ENCODE measurements at regions not wholly inside any gene's neighbourhood (a gene's known extent, or its start where the extent isn't known, plus 50 kb on each side); places are given as distances from the start of the nearest gene placed in this dataset.

- peaks cover 8 to 22% of the 10 kb centered on the region in 2 donors for H3K9me3 ChIP-seq
- H3K36me3 ChIP-seq = no peaks in the 10 kb centered on the region
- no peak overlapping the region for H3K27ac ChIP-seq
These were observed 99.9 kb upstream of the TIAM1 start for GRCh38 chr21:31443736-31444521.

GRCh38 chr21:31442339-31442738, 98.3 kb upstream of the TIAM1 start:
- Histone ChIP-seq H3K27ac (no peak overlapping the region), H3K27me3 (no peaks in the 10 kb centered on the region), H3K4me1 (no peaks in the 10 kb centered on the region), H3K9me3 (peaks cover 8 to 22% of the 10 kb centered on the region in 2 donors), H3K4me3 (no peak overlapping the region), H3K36me3 (no peaks in the 10 kb centered on the region)
- DNase-seq (ENCODE audit: low spot score) = no peak
- TF ChIP-seq, protein P1, sequence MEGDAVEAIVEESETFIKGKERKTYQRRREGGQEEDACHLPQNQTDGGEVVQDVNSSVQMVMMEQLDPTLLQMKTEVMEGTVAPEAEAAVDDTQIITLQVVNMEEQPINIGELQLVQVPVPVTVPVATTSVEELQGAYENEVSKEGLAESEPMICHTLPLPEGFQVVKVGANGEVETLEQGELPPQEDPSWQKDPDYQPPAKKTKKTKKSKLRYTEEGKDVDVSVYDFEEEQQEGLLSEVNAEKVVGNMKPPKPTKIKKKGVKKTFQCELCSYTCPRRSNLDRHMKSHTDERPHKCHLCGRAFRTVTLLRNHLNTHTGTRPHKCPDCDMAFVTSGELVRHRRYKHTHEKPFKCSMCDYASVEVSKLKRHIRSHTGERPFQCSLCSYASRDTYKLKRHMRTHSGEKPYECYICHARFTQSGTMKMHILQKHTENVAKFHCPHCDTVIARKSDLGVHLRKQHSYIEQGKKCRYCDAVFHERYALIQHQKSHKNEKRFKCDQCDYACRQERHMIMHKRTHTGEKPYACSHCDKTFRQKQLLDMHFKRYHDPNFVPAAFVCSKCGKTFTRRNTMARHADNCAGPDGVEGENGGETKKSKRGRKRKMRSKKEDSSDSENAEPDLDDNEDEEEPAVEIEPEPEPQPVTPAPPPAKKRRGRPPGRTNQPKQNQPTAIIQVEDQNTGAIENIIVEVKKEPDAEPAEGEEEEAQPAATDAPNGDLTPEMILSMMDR (IDR thresholded peaks at IDR 0.05) = no peak

More at GRCh38 chr21:31443736-31444521, 99.9 kb upstream of the TIAM1 start:
- DNase-seq (ENCODE audit: low spot score) = peak; percentile 68
- Histone ChIP-seq H3K27me3 (no peaks in the 10 kb centered on the region), H3K4me1 (no peaks in the 10 kb centered on the region), H3K4me3 (no peak overlapping the region)
- TF ChIP-seq, protein P1 (IDR thresholded peaks at IDR 0.05) = no peak

- Histone ChIP-seq H3K9me3 (no peaks in the 10 kb centered on the region), H3K27me3 (no peaks in the 10 kb centered on the region), H3K27ac (no peak overlapping the region), H3K36me3 (no peaks in the 10 kb centered on the region), H3K4me3 (no peak overlapping the region), H3K4me1 (no peaks in the 10 kb centered on the region)
- DNase-seq (ENCODE audit: low spot score) = no peak
- TF ChIP-seq, protein P1 (IDR thresholded peaks at IDR 0.05) = no peak
These were observed 85.4 kb upstream of the TIAM1 start for GRCh38 chr21:31429506-31429905.

DNA sequence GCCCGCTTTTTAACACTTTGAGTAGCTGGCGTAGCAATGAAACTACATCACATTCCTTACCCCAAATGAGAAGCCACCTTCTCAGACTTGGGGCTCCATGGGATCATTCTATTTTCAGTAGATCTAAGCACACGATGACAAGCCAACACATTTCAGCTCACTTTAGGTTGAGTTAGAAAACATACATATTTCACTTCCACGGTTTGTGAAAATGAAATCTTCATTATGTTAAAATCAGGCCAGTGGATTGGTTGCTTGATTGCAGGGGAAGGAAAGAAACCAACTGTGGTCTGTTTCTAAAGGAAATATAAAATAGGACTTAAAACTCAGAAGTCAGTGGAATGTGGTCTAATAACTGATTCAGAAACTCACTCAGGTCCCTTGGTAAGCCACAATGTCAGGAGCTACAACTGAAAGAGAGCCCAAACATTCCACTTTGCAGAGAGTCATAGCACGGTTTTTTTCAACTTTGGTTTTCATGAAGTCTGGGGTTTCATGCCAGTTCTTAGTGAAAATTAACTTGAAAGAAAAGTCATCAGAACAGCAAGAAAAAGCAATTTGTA, 82.3 kb upstream of the TIAM1 start:
- Histone ChIP-seq H3K36me3 (no peaks in the 10 kb centered on the region), H3K4me1 (no peaks in the 10 kb centered on the region), H3K4me3 (no peak overlapping the region), H3K27ac (no peak overlapping the region), H3K27me3 (no peaks in the 10 kb centered on the region), H3K9me3 (no peaks in the 10 kb centered on the region)
- TF ChIP-seq, protein P1 (IDR thresholded peaks at IDR 0.05) = no peak
- no peak for DNase-seq (ENCODE audit: low spot score)

GRCh38 chr21:31425138-31425537, 81.1 kb upstream of the TIAM1 start:
- Histone ChIP-seq H3K27ac (no peak overlapping the region), H3K4me3 (no peak overlapping the region), H3K9me3 (no peaks in the 10 kb centered on the region), H3K36me3 (no peaks in the 10 kb centered on the region), H3K4me1 (no peaks in the 10 kb centered on the region), H3K27me3 (no peaks in the 10 kb centered on the region)
- TF ChIP-seq, protein P1 (IDR thresholded peaks at IDR 0.05) = no peak
- DNase-seq (ENCODE audit: low spot score) = no peak

Data from right atrium auricular region (tissue), 2 donors.